ENCODE measurements at regions not wholly inside any gene's neighbourhood (a gene's known extent, or its start where the extent isn't known, plus 50 kb on each side); places are given as distances from the start of the nearest gene placed in this dataset.

- no peak for TF ChIP-seq CTCF (IDR thresholded peaks at IDR 0.05; ENCODE audit: low read depth, low read length, missing control alignments)
- in situ Hi-C loops (cut with HindIII; ENCODE audit: low pct_ligation_motif_present, low sequenced_read_pairs), result no loop called here
- no peak overlapping the region for H3K27ac ChIP-seq
- no peak for DNase-seq
- H3K4me3 ChIP-seq (ENCODE audit: low read depth, low read length), result no peak overlapping the region
- H3K36me3 ChIP-seq (replicated peaks), result no peaks in the 10 kb centered on the region
- no peaks in the 10 kb centered on the region for H3K27me3 ChIP-seq (replicated peaks)
Measured at GRCh38 chr7:69452797-69453196, 145.5 kb upstream of the AUTS2 start.

- no peak for DNase-seq
- H3K4me3 ChIP-seq (ENCODE audit: low read depth, low read length), result no peak overlapping the region
- in situ Hi-C loops (cut with HindIII; ENCODE audit: low pct_ligation_motif_present, low sequenced_read_pairs), result no loop called here
- no peaks in the 10 kb centered on the region for H3K27me3 ChIP-seq (replicated peaks)
- no peaks in the 10 kb centered on the region for H3K36me3 ChIP-seq (replicated peaks)
- no peak overlapping the region for H3K27ac ChIP-seq
- no peak for TF ChIP-seq CTCF (IDR thresholded peaks at IDR 0.05; ENCODE audit: low read depth, low read length, missing control alignments)
Measured at GRCh38 chr7:69457595-69458504, 140.4 kb upstream of the AUTS2 start.

GRCh38 chr7:69464035-69464434 lies 134.2 kb upstream of the AUTS2 start:
- no peak overlapping the region for H3K4me3 ChIP-seq (ENCODE audit: low read depth, low read length)
- no peaks in the 10 kb centered on the region for H3K36me3 ChIP-seq (replicated peaks)
- no peaks in the 10 kb centered on the region for H3K27me3 ChIP-seq (replicated peaks)
- no peak for DNase-seq
- no peak overlapping the region for H3K27ac ChIP-seq
- TF ChIP-seq CTCF (IDR thresholded peaks at IDR 0.05; ENCODE audit: low read depth, low read length, missing control alignments), result no peak
- in situ Hi-C loops (cut with HindIII; ENCODE audit: low pct_ligation_motif_present, low sequenced_read_pairs), result no loop called here

GRCh38 chr7:69465262-69465661 lies 133.0 kb upstream of the AUTS2 start:
- no peak for DNase-seq
- Histone ChIP-seq H3K36me3 (replicated peaks) (no peaks in the 10 kb centered on the region), H3K27ac (no peak overlapping the region), H3K4me3 (ENCODE audit: low read depth, low read length) (no peak overlapping the region), H3K27me3 (replicated peaks) (no peaks in the 10 kb centered on the region)
- TF ChIP-seq CTCF (IDR thresholded peaks at IDR 0.05; ENCODE audit: low read depth, low read length, missing control alignments), result no peak
- in situ Hi-C loops (cut with HindIII; ENCODE audit: low pct_ligation_motif_present, low sequenced_read_pairs), result no loop called here

- DNase-seq, result no peak
- Histone ChIP-seq H3K27me3 (replicated peaks) (no peaks in the 10 kb centered on the region), H3K36me3 (replicated peaks) (no peaks in the 10 kb centered on the region), H3K4me3 (ENCODE audit: low read depth, low read length) (no peak overlapping the region), H3K27ac (no peak overlapping the region)
- in situ Hi-C loops (cut with HindIII; ENCODE audit: low pct_ligation_motif_present, low sequenced_read_pairs), result no loop called here
- no peak for TF ChIP-seq CTCF (IDR thresholded peaks at IDR 0.05; ENCODE audit: low read depth, low read length, missing control alignments)
Measured at GRCh38 chr7:69467826-69468225, 130.4 kb upstream of the AUTS2 start.

- no peak for TF ChIP-seq CTCF (IDR thresholded peaks at IDR 0.05; ENCODE audit: low read depth, low read length, missing control alignments)
- H3K27me3 ChIP-seq (replicated peaks), result no peaks in the 10 kb centered on the region
Measured at GRCh38 chr7:69476416-69476815, 121.9 kb upstream of the AUTS2 start.

More at GRCh38 chr7:69476416-69476815, 121.9 kb upstream of the AUTS2 start:
- Histone ChIP-seq H3K4me3 (ENCODE audit: low read depth, low read length) (no peak overlapping the region), H3K27ac (no peak overlapping the region), H3K36me3 (replicated peaks) (no peaks in the 10 kb centered on the region)
- in situ Hi-C loops (cut with HindIII; ENCODE audit: low pct_ligation_motif_present, low sequenced_read_pairs), result no loop called here
- DNase-seq, result no peak
